HCT116 (cell line): ENCODE measurements at regions not wholly inside any gene's neighbourhood (a gene's known extent, or its start where the extent isn't known, plus 50 kb on each side); places are given as distances from the start of the nearest gene placed in this dataset.

ENCODE experiments used
- ATAC-seq: fragments of 200-7000 bp; cut with Tn5 transposase; 2 replicates; pipeline ENCODE4 v1.9.1; 2020; ENCODE audit warnings: mild to moderate bottlenecking, moderate library complexity
- BruUV-seq: library from RNA; stranded (reverse); fragments of 400-500 nt; replicated peaks from 2 replicates; lab custom pipeline; 2021; lab: Mats Ljungman, UMichigan
- CTCF ChIA-PET: fragments of 300-600 bp; sonication (Branson Sonifier 250); formaldehyde crosslinking; loops from one replicate; lab custom pipeline; 2021; ENCODE audit warnings: antibody characterized with exemption; lab: Charles Lee
- POLR2A ChIA-PET: fragments of 300-600, 350-600 bp; sonication (Branson Sonifier 250); formaldehyde crosslinking; loops from one replicate; lab custom pipeline; 2021; ENCODE audit warnings: antibody characterized with exemption; lab: Charles Lee
- RAD21 ChIA-PET, 2 experiments: fragments of 300-600 bp; sonication (Branson Sonifier 250); formaldehyde crosslinking; loops; one replicate each; lab custom pipeline; 2023; ENCODE audit warnings: low total read pairs in 2 of 2; ENCODE audit not compliant: uncharacterized antibody in 2 of 2, unreplicated experiment in 2 of 2, low non-redundant PET in 1 of 2; lab: Charles Lee
- DNase-seq: peaks from one replicate; pipeline ENCODE4 v3.0.0-alpha.2; 2010; ENCODE audit warnings: low read depth, low spot score
- H2AFZ ChIP-seq: fragments of 200-600 bp; shearing (Covaris generic), sonication (generic); 2 replicates; pipeline ENCODE4 v1.6.1; 2017; ENCODE audit warnings: low read depth, mixed run types, mixed read lengths, antibody characterized with exemption, low read length; ENCODE audit not compliant: poor library complexity, severe bottlenecking
- H3K27ac ChIP-seq: 2 replicates; pipeline ENCODE4 v1.5.1; 2012; ENCODE audit warnings: low read depth, low read length
- H3K27me3 ChIP-seq: fragments of 200-600 bp; sonication (generic); 2 replicates; pipeline ENCODE4 v1.6.1; 2016; ENCODE audit warnings: mixed run types, low read length, mixed read lengths; ENCODE audit not compliant: insufficient read depth
- H3K36me3 ChIP-seq, 2 experiments: fragments of 200-500 bp in 1 of 2; fragments of 200-600 bp in 1 of 2; sonication (Bioruptor generic) in 1 of 2; sonication (generic) in 1 of 2; 2 replicates each; pipeline versions ENCODE4 v1.5.1 to v1.6.1; 2014 to 2016; ENCODE audit warnings: low read length in 2 of 2, inconsistent platforms in 1 of 2, mixed read lengths in 1 of 2, mixed run types in 1 of 2; ENCODE audit not compliant: insufficient read depth in 2 of 2, control insufficient read depth in 1 of 2
- H3K4me1 ChIP-seq, 2 experiments: fragments of 200-600 bp in 1 of 2; sonication (generic) in 1 of 2; 2 replicates each; pipeline versions ENCODE4 v1.5.1 to v1.6.1; 2012 to 2017; ENCODE audit warnings: low read length in 2 of 2, inconsistent platforms in 1 of 2, mild to moderate bottlenecking in 1 of 2, mixed read lengths in 1 of 2, mixed run types in 1 of 2, moderate library complexity in 1 of 2; ENCODE audit not compliant: insufficient read depth in 2 of 2, control insufficient read depth in 1 of 2
- H3K4me2 ChIP-seq: fragments of 200-600 bp; sonication (generic); 2 replicates; pipeline ENCODE4 v1.6.1; 2017; ENCODE audit warnings: mixed run types, low read length, mixed read lengths
- H3K4me3 ChIP-seq, 2 experiments: fragments of 200-600 bp in 1 of 2; sonication (generic) in 1 of 2; replicated peaks in 1 of 2; 2 replicates each; pipeline ENCODE4 v1.5.1; 2011 to 2016; ENCODE audit warnings: low read length in 2 of 2, control low read depth in 1 of 2, low read depth in 1 of 2, mild to moderate bottlenecking in 1 of 2, mixed read lengths in 1 of 2, mixed run types in 1 of 2
- H3K79me2 ChIP-seq: fragments of 200-600 bp; sonication (generic); 2 replicates; pipeline ENCODE4 v1.6.1; 2017; ENCODE audit warnings: mild to moderate bottlenecking, mixed run types, low read length, moderate library complexity, mixed read lengths; ENCODE audit not compliant: insufficient read depth
- H3K9ac ChIP-seq: fragments of 200-600 bp; sonication (generic); 2 replicates; pipeline ENCODE4 v1.6.1; 2016; ENCODE audit warnings: low read length, mixed read lengths
- H3K9me2 ChIP-seq: fragments of 200-600 bp; sonication (generic), shearing (Covaris generic); 2 replicates; pipeline ENCODE4 v1.6.1; 2017; ENCODE audit warnings: mixed run types, mild to moderate bottlenecking, moderate library complexity; ENCODE audit not compliant: insufficient read depth
- H3K9me3 ChIP-seq, 2 experiments: fragments of 200-500 bp in 1 of 2; fragments of 200-600 bp in 1 of 2; sonication (Bioruptor generic) in 1 of 2; sonication (generic) in 1 of 2; 2 replicates each; pipeline ENCODE4 v1.6.1; 2014 to 2017; ENCODE audit warnings: low read length in 2 of 2, mixed read lengths in 2 of 2, inconsistent platforms in 1 of 2, low read depth in 1 of 2, mild to moderate bottlenecking in 1 of 2, mixed run types in 1 of 2, moderate library complexity in 1 of 2; ENCODE audit not compliant: control insufficient read depth in 1 of 2, insufficient read depth in 1 of 2
- H4K20me1 ChIP-seq: fragments of 200-600 bp; sonication (generic), shearing (Covaris generic); 2 replicates; pipeline ENCODE4 v1.6.1; 2017; ENCODE audit warnings: mixed run types, mild to moderate bottlenecking, moderate library complexity; ENCODE audit not compliant: insufficient read depth
- ATF3 ChIP-seq: IDR thresholded peaks from 2 replicates; pipeline ENCODE4 v1.6.1; 2012
- CBX3 ChIP-seq: IDR thresholded peaks from 2 replicates; pipeline ENCODE4 v1.6.1; 2012; ENCODE audit warnings: low read depth
- CEBPB ChIP-seq: IDR thresholded peaks from 2 replicates; pipeline ENCODE4 v1.6.1; 2012; ENCODE audit warnings: low read depth
- CTCF ChIP-seq, 3 experiments: fragments of 200-600 bp in 1 of 3; sonication (generic) in 1 of 3; IDR thresholded peaks in 2 of 3; conservative IDR thresholded peaks in 1 of 3; 2 replicates each; pipeline ENCODE4 v1.5.1; 2012 to 2017; ENCODE audit warnings: low read depth in 2 of 3, low read length in 2 of 3, antibody characterized with exemption in 1 of 3, borderline replicate concordance in 1 of 3, control low read depth in 1 of 3, mild to moderate bottlenecking in 1 of 3, mixed read lengths in 1 of 3, mixed run types in 1 of 3, moderate library complexity in 1 of 3; ENCODE audit not compliant: insufficient read depth in 1 of 3
- EGR1 ChIP-seq: IDR thresholded peaks from 2 replicates; pipeline ENCODE4 v1.6.1; 2012; ENCODE audit warnings: low read depth
- ELF1 ChIP-seq: IDR thresholded peaks from 2 replicates; pipeline ENCODE4 v1.6.1; 2012; ENCODE audit warnings: low read depth, borderline replicate concordance
- EZH2phosphoT487 ChIP-seq: fragments of 200-600 bp; IDR thresholded peaks from 2 replicates; pipeline ENCODE4 v1.6.1; 2018; ENCODE audit warnings: antibody characterized with exemption, borderline replicate concordance
- JUND ChIP-seq: IDR thresholded peaks from 2 replicates; pipeline ENCODE4 v1.6.1; 2012
- POLR2A ChIP-seq: IDR thresholded peaks from 2 replicates; pipeline ENCODE4 v1.7.0; 2011; ENCODE audit warnings: borderline replicate concordance; ENCODE audit not compliant: insufficient read depth, insufficient read length; ENCODE audit errors: extremely low read depth
- POLR2AphosphoS5 ChIP-seq: IDR thresholded peaks from 2 replicates; pipeline ENCODE4 v1.6.1; 2011; ENCODE audit warnings: mild to moderate bottlenecking, low read depth, low read length, moderate library complexity
- SRF ChIP-seq: IDR thresholded peaks from 2 replicates; pipeline ENCODE4 v1.6.1; 2012; ENCODE audit warnings: low read depth
- TCF7L2 ChIP-seq: IDR thresholded peaks from 2 replicates; pipeline ENCODE4 v1.7.0; 2011; ENCODE audit warnings: borderline replicate concordance, inconsistent platforms; ENCODE audit not compliant: insufficient read depth, insufficient read length; ENCODE audit errors: extremely low read depth
- YY1 ChIP-seq: IDR thresholded peaks from 2 replicates; pipeline ENCODE4 v1.6.1; 2011; ENCODE audit warnings: low read length, low read depth, moderate library complexity, mild to moderate bottlenecking; ENCODE audit not compliant: insufficient replicate concordance; ENCODE audit errors: extremely low read depth
- ZBTB33 ChIP-seq: IDR thresholded peaks from 2 replicates; pipeline ENCODE4 v1.6.1; 2011; ENCODE audit warnings: mild to moderate bottlenecking, low read length, moderate library complexity; ENCODE audit not compliant: insufficient replicate concordance; ENCODE audit errors: extremely low read depth
- ZFX ChIP-seq: fragments of 450-650 bp; IDR thresholded peaks from 2 replicates; pipeline ENCODE4 v1.6.1; 2017
- intact Hi-C: fragments of 100-400 bp; cut with micrococcal nuclease; formaldehyde crosslinking; loops from 2 replicates; pipeline ENCODE4 v1.10.0; 2022

GRCh38 chr2:156739301-156739700 is 303.1 kb downstream of the GPD2 start (continued):
- TF ChIP-seq ELF1 (no peak), CBX3 (no peak), ATF3 (no peak), ZBTB33 (no peak), CEBPB (no peak), JUND (no peak), POLR2AphosphoS5 (no peak), POLR2A (no peak)
- TF ChIP-seq, all 23 proteins: peak for 0

- intact Hi-C loops = loop anchor here (5.0 kb wide), 1 partner anchor 842 kb away; no protein-coding TSS in a partner anchor
- RAD21 ChIA-PET = no interaction called here
- no peak for ATAC-seq
These were observed 309.4 kb downstream of the GPD2 start for GRCh38 chr2:156745619-156746018.

More at GRCh38 chr2:156745619-156746018, 309.4 kb downstream of the GPD2 start:
- TF ChIP-seq CBX3 (no peak), EZH2phosphoT487 (no peak), CEBPB (no peak), CTCF (IDR thresholded peaks at IDR 0.05 in 2 of 3, conservative IDR thresholded peaks at IDR 0.05 in 1 of 3; ENCODE audit: borderline replicate concordance in 1 of 3, insufficient read depth in 1 of 3, low read depth in 2 of 3, low read length in 2 of 3) (no peak), SRF (no peak), JUND (no peak), TCF7L2 (no peak), ZFX (no peak), EGR1 (no peak), YY1 (no peak)
- H3K9me2 ChIP-seq = peaks cover 6% of the 10 kb centered on the region; the same call in 1 of the 2 replicates
- no peak overlapping the region for H3K27ac ChIP-seq
- no peak overlapping the region for H3K9ac ChIP-seq
- BruUV-seq = no TSS peak
- H4K20me1 ChIP-seq = no peaks in the 10 kb centered on the region
- DNase-seq = no peak
- H3K36me3 ChIP-seq = no peaks in the 10 kb centered on the region
- ChIA-PET CTCF (no interaction called here), POLR2A (no interaction called here)
- no peak overlapping the region for H2AFZ ChIP-seq
- H3K4me1 ChIP-seq = no peaks in the 10 kb centered on the region
- H3K4me3 ChIP-seq = no peak overlapping the region
- H3K79me2 ChIP-seq = no peaks in the 10 kb centered on the region
- H3K4me2 ChIP-seq = no peak overlapping the region
- H3K27me3 ChIP-seq = no peaks in the 10 kb centered on the region
- no peaks in the 10 kb centered on the region for H3K9me3 ChIP-seq
